GM21526 (cell line): ENCODE measurements at regions not wholly inside any gene's neighbourhood (a gene's known extent, or its start where the extent isn't known, plus 50 kb on each side); places are given as distances from the start of the nearest gene placed in this dataset.
"Not testable (repeated sequence)": the region's sequence is repeated elsewhere in the genome, so short reads cannot be mapped to it uniquely, and the experiment has no call there.

ENCODE experiments used
- ATAC-seq: cut with Tn5 transposase; IDR thresholded peaks from one replicate; pipeline ENCODE4 v1.9.1; 2021; ENCODE audit warnings: moderate library complexity; ENCODE audit not compliant: unreplicated experiment, low FRiP score

GRCh38 chr4:27075603-27076002, 215.0 kb downstream of the STIM2 start:
- ATAC-seq = not testable (repeated sequence)

- ATAC-seq = no peak
Measured at GRCh38 chr4:27078934-27079455, 218.4 kb downstream of the STIM2 start.

GRCh38 chr4:27081675-27082586, 221.3 kb downstream of the STIM2 start:
- no peak for ATAC-seq

- no peak for ATAC-seq
Measured at GRCh38 chr4:27082776-27083175, 222.1 kb downstream of the STIM2 start.

GRCh38 chr4:27084685-27085361, 224.2 kb downstream of the STIM2 start:
- no peak for ATAC-seq

- no peak for ATAC-seq
Measured at GRCh38 chr4:27085396-27085795, 224.8 kb downstream of the STIM2 start.

GRCh38 chr4:27087306-27088045, 226.8 kb downstream of the STIM2 start:
- no peak for ATAC-seq

GRCh38 chr4:27088491-27088890, 227.8 kb downstream of the STIM2 start:
- no peak for ATAC-seq

GRCh38 chr4:27089186-27089585, 228.5 kb downstream of the STIM2 start:
- no peak for ATAC-seq

- ATAC-seq = no peak
Measured at GRCh38 chr4:27090406-27090805, 229.8 kb downstream of the STIM2 start.

- no peak for ATAC-seq
Measured at GRCh38 chr4:27094224-27094623, 233.6 kb downstream of the STIM2 start.

GRCh38 chr4:27094783-27095182, 234.1 kb downstream of the STIM2 start:
- ATAC-seq = no peak

GRCh38 chr4:27096142-27096824, 235.6 kb downstream of the STIM2 start:
- no peak for ATAC-seq

- no peak for ATAC-seq
Measured at GRCh38 chr4:27098034-27098433, 237.4 kb downstream of the STIM2 start.

- no peak for ATAC-seq
Measured at GRCh38 chr4:27100713-27101112, 240.1 kb downstream of the STIM2 start.

- no peak for ATAC-seq
Measured at GRCh38 chr4:27101126-27101525, 240.5 kb downstream of the STIM2 start.

GRCh38 chr4:27101561-27101960, 240.9 kb downstream of the STIM2 start:
- no peak for ATAC-seq

GRCh38 chr4:27111627-27112026, 251.0 kb downstream of the STIM2 start:
- ATAC-seq = no peak

GRCh38 chr4:27112587-27112986, 251.9 kb downstream of the STIM2 start:
- ATAC-seq = no peak

GRCh38 chr4:27115221-27115620, 254.6 kb downstream of the STIM2 start:
- ATAC-seq = no peak
